ENCODE measurements at regions not wholly inside any gene's neighbourhood (a gene's known extent, or its start where the extent isn't known, plus 50 kb on each side); places are given as distances from the start of the nearest gene placed in this dataset.
"Not testable (repeated sequence)": the region's sequence is repeated elsewhere in the genome, so short reads cannot be mapped to it uniquely, and the experiment has no call there.

DNA sequence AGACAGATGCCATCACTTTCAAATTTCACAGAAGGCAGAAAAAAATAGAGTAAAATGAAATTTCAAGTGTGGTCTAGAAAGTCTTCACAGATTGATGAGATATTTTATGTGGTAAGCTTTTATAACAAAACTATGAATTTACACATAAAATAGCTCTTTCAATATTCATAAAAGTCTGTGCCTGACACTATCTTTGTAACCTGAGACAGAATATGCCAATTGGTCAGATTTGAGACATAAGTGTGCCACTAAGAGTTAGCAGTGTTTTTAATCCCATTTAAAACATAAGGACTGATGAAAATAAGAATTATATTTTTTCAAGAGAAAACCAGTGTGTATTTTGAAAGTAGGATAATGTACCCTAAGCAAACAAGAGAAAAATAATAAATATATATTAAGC lies 769.5 kb upstream of the LUZP2 start:
- no peak for DNase-seq (ENCODE audit: insufficient read length, low spot score)
- no peak for FAIRE-seq

DNA sequence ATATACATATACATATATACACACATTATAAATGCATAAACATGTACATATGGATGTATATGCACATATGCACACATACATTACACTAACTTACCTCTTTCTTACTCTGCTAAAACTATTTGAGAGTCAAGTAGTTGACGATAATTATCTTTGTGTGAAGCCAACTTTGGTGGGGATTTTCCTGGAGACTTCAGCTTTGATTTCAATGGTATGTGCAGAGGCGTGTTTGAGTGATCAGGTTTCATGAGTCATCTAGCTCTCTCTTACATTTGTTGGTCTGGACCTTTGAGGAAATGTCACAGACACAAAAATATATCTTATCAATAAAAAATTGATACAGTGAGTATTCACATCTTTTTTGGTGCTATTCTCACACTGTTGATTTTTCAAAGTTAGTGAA lies 769.1 kb upstream of the LUZP2 start:
- no peak for FAIRE-seq
- peak; percentile 42 for DNase-seq (ENCODE audit: insufficient read length, low spot score)

DNA sequence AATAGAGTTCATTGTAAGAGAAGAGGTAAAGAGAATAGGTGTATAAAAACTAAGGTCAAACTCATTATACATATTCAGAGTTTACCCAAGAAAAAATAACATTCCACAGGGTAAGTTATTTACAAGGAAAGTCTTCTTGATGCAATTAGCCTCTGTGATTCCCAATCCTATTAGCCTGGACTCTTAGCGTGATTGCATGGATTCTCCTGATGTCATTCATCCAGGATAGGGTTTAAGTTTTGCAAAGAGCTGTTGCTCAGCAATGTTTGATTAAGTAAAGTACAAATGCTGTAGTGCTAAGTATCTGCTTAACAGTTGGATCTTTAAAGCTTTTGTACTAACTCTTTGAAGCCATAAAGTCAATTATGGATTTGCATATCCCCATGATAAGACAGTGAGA lies 767.8 kb upstream of the LUZP2 start:
- no peak for DNase-seq (ENCODE audit: insufficient read length, low spot score)
- no peak for FAIRE-seq

DNA sequence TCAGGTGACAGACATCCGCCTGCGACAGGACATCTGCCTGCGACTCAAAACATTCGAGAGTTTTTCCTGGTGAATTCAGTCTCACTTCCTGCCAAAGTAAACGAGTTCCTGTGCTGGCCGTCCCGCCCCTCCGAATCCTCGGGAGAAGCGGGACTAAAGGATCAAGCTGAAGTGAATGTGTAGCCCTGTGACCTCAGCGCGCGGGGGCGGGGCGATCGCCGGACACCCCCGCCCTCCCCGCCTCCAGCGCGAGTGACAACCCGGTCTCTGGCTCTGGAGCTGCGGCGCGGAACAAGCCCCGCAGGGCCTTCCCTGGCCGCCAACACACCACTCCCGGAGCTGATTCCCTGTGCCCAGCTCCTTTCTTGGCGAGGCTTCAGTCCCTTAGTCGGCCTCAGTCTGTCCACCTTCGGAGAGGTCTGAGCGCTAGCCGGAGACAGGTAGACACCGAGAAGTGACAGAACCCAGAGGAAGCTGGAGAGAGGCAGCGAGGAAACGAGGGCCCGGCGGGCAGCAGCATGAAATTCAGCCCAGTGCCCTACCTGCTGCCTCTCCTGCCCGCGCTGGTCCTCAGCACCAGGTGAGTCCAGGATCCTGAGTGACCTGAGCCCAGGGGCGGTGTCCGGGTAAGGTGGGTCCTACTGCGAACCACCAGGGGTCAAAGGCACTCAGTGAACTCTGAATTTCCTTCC lies 766.4 kb upstream of the LUZP2 start:
- DNase-seq (ENCODE audit: insufficient read length, low spot score) (no peak), FAIRE-seq (no peak)

DNA sequence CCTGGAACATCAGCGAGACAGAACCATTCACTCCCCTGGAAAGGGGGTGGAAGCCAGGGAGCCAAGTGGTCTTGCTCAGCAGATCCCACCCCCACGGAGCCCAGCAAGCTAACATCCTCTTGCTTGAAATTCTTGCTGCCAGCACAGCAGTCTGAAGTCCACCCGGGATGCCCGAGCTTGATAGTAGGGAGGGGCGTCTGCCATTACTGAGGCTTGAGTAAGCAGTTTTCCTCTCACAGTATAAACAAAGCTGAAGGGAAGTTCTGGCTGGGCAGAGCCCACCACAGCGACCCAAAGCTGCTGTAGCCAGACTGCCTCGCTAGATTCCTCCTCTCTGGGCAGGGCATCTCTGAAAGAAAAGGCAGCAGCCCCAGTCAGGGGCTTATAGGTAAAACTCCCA lies 764.8 kb upstream of the LUZP2 start:
- FAIRE-seq = no peak
- no peak for DNase-seq (ENCODE audit: insufficient read length, low spot score)

DNA sequence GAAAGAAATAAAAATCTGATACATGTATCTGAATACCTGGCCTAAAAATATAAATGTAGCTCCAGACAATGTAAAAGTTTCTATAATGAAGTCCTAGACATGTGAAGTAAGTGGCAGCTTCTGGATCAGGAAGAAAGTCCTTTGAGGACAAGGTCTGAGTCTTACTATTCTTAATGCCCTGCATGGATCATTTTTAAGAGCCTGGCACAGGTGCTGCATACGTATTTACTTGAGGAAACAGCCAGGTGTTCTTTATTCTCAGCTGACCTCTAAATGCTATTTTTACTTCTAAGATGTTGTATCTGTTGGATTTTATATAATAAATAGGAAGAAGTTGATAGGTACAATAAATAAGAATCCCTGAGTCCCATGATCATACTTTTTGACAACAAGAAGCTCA lies 750.0 kb upstream of the LUZP2 start:
- DNase-seq (ENCODE audit: insufficient read length, low spot score) (no peak), FAIRE-seq (no peak)

DNA sequence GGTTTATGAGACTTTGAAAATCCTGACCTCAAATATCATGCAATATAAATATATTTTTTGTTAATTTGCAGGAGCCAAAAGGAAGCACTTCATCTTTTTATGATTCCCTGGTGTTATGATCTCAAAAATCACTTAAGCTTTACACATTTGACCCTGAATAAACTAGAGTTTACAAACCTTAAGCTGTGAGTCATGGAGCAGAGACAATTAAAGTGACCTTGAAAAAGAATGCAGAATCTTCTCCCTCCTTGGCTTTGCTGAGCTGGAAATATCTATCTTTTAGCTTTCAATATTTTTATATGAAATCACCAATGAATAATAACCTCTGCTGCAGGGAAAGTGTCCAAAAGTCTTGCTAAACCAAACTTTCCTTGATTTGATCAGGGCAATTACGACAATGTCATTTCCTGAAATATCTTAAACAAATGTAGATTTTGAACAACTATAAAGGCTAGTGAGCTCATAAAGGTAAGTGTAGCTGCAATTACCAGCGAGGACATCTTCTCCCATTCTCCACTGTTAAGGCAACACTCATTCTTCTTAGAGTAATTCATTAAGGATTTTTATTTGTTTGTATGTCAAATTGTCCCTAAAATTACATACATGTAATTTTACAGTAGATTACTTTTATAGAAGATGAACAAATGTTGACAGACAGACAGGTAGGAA lies 747.0 kb upstream of the LUZP2 start:
- FAIRE-seq (no peak), DNase-seq (ENCODE audit: insufficient read length, low spot score) (no peak)

DNA sequence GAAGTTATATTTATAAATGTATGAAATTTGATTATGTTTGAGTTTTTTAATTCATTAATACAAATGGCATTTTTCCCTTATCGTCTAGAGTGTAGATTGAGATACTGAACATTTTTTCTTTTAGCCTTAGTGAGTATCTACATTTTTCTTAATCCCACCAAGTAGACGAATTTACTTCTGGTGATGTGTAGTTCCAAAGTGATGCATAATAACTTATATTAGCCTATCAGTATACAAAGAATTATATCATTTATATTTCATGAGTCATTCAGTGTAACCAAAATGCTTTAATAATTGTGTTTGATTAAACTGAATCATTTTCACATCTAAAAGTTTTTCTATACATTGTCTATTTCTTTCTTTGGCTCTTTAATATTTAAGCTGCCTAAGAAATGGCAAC lies 745.6 kb upstream of the LUZP2 start:
- FAIRE-seq (no peak), DNase-seq (ENCODE audit: insufficient read length, low spot score) (no peak)

DNA sequence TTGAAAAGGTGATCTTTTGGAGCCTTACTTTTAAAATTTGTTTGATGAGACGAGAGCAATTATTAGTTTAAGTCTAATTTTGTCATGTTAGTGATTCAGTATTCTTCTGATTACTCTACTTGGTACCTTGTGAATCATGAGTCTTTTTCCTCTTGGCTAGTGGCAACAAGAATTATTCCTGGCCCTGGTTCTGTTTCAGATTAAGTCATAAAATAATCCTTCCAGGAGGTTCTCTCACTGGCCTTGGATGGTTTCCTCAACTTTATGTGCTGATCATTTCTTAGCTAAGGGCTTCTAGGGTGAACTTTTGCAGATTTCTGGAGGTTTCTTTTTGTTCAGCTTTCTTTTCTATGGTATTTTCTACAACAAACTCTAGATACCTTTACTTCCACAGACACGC lies 741.8 kb upstream of the LUZP2 start:
- FAIRE-seq = no peak
- no peak for DNase-seq (ENCODE audit: insufficient read length, low spot score)

DNA sequence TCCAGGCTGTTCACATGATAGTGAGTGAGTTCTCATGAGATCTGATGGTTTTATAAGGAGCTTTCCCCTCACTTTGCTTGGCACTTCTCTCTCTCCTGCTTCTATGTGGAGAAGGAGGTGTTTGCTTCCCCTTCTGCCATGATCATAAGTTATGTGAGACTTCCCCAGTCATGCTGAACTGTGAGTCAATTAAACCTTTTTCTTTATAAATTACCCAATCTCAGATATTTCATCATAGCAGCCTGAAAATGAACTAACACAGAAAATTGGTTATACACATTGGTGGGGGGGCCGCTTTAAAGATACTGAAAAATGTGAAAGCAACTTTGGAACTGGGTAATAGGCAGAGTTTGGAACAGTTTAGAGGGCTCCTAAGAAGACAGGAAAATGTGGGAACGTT lies 741.1 kb upstream of the LUZP2 start:
- DNase-seq (ENCODE audit: insufficient read length, low spot score) = no peak
- no peak for FAIRE-seq

DNA sequence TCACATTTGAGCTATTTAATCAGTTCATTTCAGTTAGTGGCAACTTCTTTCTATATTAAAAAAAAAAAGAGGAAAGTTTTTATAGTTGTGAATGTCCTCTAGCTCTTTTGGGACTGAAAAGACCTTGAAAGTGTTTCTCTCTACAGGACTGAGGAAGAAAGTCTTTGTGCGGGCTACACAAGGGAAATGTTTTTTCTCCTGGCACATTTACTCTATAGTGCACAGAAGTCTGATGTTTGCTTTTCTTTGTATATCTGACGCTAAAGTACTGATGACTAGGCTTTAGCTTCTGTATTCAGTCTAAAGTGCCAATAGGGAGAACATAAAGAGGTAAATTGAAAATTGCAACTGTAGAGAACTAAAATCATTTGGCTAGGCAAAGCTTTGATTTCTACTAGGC lies 737.4 kb upstream of the LUZP2 start:
- no peak for DNase-seq (ENCODE audit: insufficient read length, low spot score)
- no peak for FAIRE-seq

DNA sequence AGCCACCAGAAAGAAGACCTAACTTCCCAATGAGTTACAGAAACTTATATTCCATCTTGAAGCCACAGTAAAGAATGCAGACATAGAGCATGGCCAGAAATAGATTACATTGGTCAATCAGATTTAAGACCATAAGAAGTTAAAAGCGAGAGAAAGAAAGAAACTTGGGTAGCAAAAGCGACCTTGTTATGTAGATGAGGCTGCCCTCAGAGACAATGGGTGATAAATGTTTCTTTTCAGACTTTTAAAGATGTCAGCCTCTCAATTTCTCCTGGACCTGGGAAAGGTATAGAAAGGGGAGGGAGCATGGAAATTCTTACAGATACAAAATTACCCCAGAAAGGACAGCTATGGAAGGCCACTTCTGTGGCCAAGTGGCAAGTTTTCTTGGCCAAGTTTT lies 732.6 kb upstream of the LUZP2 start:
- FAIRE-seq (no peak), DNase-seq (ENCODE audit: insufficient read length, low spot score) (no peak)

DNA sequence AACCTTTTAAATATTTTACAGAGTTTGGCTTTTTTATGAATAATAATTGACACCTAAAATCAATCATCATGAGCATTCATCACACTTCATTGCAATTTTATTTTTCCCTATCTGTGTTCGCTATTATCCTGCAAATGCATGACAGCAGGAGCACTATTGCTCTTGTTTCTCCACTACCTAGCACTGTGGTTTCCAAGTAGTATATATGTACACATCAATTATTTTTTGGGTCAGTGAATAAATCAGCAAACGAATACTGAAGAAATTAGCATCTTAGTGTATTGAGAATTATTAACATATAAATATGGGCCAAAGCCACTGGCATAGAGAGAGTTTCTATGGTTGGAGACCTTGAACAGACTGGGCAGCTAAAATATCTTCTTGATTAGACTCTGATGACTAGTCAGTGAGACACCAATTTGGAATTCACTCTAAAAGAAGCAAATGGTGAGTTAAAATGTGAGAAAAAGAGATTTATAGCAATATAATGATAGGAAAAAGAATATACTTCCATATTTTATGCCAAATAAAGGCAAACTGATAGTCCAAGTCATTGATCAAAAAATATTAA lies 731.1 kb upstream of the LUZP2 start:
- DNase-seq (ENCODE audit: insufficient read length, low spot score) (no peak), FAIRE-seq (peak; percentile 4)

DNA sequence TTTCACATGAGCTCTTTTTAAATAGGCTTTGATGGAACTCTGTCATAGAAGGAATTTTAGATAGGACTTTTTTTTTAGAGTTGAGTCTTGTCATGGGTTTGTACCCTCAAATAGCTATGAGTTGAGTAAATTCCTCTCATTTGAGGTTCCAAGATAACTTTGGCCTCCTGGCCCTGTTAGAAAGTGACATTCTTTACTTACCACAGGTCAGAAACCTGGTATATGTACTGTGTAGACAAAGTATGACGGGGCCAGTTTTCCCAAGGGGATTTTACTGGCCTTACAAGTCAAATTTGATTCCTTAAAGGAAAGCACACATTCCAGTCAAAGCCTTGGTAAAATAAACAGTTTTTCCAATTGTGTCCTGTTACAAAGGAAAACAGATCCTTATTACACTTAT lies 729.3 kb upstream of the LUZP2 start:
- FAIRE-seq = no peak
- no peak for DNase-seq (ENCODE audit: insufficient read length, low spot score)

DNA sequence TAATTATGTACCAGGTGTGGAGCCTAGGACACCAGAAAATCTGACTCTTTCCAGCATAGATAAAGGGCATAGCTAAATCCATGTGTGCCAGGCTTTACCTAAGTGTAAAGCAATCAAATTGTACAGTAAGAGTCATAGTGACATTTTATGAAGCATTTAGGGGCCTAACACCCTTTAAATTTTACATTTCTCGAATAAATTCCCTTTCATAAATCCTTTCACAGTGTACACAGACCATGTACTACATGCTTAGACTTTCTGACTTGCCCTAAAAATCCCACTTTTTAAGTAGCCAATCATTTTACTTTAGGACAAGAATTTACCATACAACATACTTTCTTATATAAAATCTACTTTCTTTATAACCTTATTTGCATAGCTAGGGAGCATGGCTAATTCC lies 727.6 kb upstream of the LUZP2 start:
- DNase-seq (ENCODE audit: insufficient read length, low spot score) (no peak), FAIRE-seq (no peak)

DNA sequence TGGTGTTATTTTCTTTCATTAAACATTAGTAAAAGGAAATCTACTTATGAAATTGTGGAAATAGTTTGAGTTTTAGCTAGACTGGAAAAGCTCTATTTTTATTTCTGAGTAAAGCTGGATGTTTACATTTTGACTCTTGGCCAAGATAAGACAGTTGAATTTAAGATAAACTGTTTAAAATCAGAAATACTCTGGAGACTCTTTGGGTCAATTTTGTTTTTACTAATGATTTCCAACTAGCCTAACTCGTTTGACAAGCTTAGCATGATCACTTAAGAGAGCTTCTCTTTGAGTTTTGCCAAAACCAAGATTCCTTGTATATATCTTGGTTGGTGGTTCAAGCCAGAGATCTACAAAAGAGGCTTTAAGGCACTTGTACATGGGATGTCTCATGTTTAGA lies 724.8 kb upstream of the LUZP2 start:
- DNase-seq (ENCODE audit: insufficient read length, low spot score) (no peak), FAIRE-seq (no peak)

DNA sequence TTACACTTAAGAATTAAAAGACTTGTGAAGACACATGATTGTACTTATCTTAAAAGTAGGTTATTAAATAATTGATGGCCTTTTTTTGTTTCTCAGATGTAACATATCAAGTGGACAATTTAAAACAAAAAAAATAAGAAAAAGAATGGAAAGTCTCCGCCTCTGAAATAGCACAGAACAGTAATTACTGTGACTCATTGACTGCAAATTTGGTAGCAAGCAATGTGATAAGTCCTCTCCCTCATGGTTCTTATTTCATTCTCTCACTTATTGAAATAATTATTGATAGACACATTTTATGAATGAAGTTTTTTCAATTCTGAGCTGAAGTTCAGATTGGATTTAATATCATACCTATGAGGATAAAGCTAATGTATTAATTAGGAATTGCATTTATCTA lies 717.9 kb upstream of the LUZP2 start:
- FAIRE-seq (no peak), DNase-seq (ENCODE audit: insufficient read length, low spot score) (no peak)

DNA sequence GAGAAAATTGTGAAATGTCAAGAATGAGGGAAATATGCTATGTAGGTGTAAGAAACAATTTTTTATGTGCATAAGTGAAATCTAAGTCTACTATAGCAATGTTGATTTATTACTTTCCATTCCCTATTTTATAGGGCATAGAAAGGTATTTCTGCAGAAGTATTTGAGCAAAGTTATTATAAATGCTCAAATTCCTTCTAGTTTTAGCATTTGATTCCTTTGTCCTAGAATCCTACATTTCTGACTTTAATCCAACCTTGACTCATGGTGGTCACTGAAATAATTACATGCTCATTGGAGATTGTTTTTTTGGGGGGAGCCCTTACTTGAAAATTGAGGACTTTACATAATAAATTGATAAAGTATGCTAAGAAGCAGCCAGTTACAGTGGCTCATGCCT lies 716.6 kb upstream of the LUZP2 start:
- DNase-seq (ENCODE audit: insufficient read length, low spot score) = no peak
- FAIRE-seq = no peak

DNA sequence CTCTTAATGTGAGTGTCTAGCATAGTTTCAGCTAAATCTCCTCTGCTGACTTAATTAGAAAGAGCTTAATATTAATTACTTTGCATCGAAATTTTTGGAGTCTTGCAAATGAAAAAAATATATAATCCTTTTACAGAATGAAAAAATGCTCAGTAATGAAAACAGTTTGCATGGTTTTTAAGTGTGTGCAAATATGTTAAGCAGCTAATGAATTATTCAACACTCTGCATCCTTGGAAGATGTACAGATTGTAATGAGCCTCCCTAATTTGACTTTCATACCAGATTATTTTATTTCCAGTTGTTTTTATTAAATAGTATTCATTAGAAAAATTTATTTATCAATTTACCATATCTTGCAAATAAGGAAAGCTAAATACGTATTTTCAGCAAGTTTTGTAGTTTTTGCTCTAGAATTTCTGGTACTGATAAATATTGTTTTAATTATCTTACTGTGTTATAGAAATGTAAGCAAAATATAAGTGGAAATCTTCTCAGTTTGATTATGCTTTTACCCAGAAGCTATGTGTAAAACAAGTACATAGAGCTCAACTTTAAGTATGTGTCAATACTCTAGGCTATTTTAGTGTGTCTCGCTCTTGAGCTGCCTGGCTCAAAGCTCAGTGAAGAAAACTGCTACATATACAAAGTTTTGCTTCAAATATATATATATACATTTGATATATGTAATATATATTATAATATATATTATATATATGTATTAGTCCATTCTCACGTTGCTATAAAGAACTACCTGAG lies 714.9 kb upstream of the LUZP2 start:
- no peak for DNase-seq (ENCODE audit: insufficient read length, low spot score)
- no peak for FAIRE-seq

DNA sequence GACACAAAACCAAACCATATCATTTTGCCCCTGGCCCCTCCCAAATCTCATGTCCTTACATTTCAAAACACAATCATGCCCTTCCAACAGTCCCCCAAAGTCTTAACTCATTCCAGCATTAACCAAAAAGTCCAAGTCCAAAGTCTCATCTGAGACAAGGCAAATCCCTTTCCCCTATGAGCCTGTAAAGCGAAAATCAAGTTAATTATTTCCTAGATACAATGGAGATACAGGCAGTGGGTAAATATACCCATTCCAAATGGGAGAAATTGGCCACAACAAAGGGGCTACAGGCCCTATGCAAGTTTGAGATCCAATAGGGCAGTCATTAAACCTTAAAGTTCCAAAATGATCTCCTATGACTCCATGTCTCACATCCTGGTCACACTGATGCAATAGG lies 709.9 kb upstream of the LUZP2 start:
- not testable (repeated sequence) for DNase-seq (ENCODE audit: insufficient read length, low spot score); FAIRE-seq

DNA sequence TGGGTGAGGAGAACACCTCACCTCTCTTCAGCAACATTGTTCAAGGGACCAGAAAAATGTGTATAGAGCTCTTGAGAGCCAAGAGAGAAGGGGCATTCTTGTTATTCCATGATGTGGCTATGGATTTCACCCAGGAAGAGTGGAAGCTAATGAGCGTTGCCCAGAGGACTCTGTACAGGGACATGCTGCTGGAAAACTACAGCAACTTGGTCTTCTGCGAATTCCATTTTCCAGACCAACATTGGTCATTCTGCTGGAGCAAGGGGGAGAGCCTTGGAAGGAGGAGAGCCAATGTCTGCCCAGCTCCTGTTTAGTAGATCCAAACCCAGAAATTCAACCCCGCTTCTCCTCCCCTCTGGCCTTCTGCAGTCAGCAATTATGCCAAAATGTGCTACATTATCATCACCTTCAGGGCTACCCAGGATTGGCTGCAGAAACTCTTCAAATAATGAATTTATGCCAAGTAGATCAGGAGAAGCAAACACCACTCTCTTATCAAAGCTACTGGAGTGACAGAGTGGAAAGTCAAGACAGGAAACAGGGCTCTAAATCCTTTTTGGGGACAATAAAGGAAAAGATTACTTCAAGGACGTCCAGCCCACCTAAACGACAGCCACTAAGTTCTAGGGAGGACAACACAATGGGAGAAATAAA lies 707.5 kb upstream of the LUZP2 start:
- DNase-seq (ENCODE audit: insufficient read length, low spot score) = no peak
- no peak for FAIRE-seq
